Choroid plexus epithelial cell (primary cell): ENCODE measurements at regions not wholly inside any gene's neighbourhood (a gene's known extent, or its start where the extent isn't known, plus 50 kb on each side); places are given as distances from the start of the nearest gene placed in this dataset.
A peak's percentile ranks its signal among the peaks of the same experiment; 100 is the strongest.

Experiments
- DNase-seq: peaks from one replicate; pipeline ENCODE4 v3.0.0-alpha.2; 2010; ENCODE audit warnings: low read depth
- H3K4me3 ChIP-seq: 2 replicates; pipeline ENCODE4 v1.5.1; 2011; ENCODE audit warnings: low read depth, mild to moderate bottlenecking, control low read depth, low read length, moderate library complexity
- CTCF ChIP-seq: conservative IDR thresholded peaks from 2 replicates; pipeline ENCODE4 v1.5.1; 2011; ENCODE audit warnings: low read depth, mild to moderate bottlenecking, control low read depth, inconsistent platforms, low read length, moderate library complexity

GRCh38 chr22:46035742-46036557 lies 59.0 kb upstream of the WNT7B start:
- peak overlapping the region; percentile 89 for H3K4me3 ChIP-seq
- DNase-seq = peak; percentile 99
- no peak for TF ChIP-seq CTCF

GRCh38 chr22:46036558-46037408 lies 59.8 kb upstream of the WNT7B start:
- H3K4me3 ChIP-seq = peak overlapping the region; percentile 89
- peak; percentile 51 for DNase-seq
- TF ChIP-seq CTCF = peak; percentile 40

GRCh38 chr22:46038174-46038487 lies 61.2 kb upstream of the WNT7B start:
- DNase-seq = no peak
- no peak for TF ChIP-seq CTCF
- no peak overlapping the region for H3K4me3 ChIP-seq

- TF ChIP-seq CTCF = no peak
- no peak for DNase-seq
- H3K4me3 ChIP-seq = no peak overlapping the region
Measured at GRCh38 chr22:46038516-46039430, 61.8 kb upstream of the WNT7B start.

- no peak for TF ChIP-seq CTCF
- DNase-seq = no peak
- no peak overlapping the region for H3K4me3 ChIP-seq
Measured at GRCh38 chr22:46039535-46039934, 62.6 kb upstream of the WNT7B start.

- TF ChIP-seq CTCF = no peak
- no peak for DNase-seq
- H3K4me3 ChIP-seq = no peak overlapping the region
Measured at GRCh38 chr22:46040471-46041465, 63.8 kb upstream of the WNT7B start.
